Upper lobe of left lung (tissue), 4 donors: ENCODE measurements at regions not wholly inside any gene's neighbourhood (a gene's known extent, or its start where the extent isn't known, plus 50 kb on each side); places are given as distances from the start of the nearest gene placed in this dataset.

Source experiments
- EP300 ChIP-seq, 4 donors: sonication (generic); formaldehyde crosslinking; IDR thresholded peaks; one replicate each; pipeline ENCODE4 v1.5.1; 2017; ENCODE audit warnings: antibody characterized with exemption in 4 of 4, control low read depth in 2 of 4
- TF ChIP-seq, protein P1 (sequence below), 6 experiments: fragments of 450-650 bp in 4 of 6; fragments of 200-600 bp in 2 of 6; sonication (generic) in 2 of 6; IDR thresholded peaks; one replicate each; pipeline ENCODE4 v1.5.1; 2016 to 2019; ENCODE audit warnings: antibody characterized with exemption in 6 of 6

DNA sequence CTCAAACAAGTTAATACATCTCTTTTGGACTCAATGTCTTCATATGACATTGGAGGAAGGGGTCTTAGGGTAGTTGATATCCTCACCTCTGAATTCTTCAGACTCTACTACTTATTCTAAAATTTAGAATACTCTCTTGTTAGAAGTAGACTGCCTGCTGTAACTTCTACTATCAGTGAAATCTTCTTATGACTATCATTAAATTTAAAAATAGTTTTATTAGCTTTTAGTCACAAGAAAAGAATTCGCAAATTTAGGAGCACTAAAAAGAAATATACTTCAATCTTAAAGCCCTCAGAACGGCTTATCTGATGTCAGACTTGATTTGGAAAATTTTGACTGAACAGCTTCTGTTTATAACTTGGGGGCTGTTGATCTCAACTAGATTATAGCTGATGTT, 67.1 kb upstream of the TTC14 start:
- TF ChIP-seq, protein P1, sequence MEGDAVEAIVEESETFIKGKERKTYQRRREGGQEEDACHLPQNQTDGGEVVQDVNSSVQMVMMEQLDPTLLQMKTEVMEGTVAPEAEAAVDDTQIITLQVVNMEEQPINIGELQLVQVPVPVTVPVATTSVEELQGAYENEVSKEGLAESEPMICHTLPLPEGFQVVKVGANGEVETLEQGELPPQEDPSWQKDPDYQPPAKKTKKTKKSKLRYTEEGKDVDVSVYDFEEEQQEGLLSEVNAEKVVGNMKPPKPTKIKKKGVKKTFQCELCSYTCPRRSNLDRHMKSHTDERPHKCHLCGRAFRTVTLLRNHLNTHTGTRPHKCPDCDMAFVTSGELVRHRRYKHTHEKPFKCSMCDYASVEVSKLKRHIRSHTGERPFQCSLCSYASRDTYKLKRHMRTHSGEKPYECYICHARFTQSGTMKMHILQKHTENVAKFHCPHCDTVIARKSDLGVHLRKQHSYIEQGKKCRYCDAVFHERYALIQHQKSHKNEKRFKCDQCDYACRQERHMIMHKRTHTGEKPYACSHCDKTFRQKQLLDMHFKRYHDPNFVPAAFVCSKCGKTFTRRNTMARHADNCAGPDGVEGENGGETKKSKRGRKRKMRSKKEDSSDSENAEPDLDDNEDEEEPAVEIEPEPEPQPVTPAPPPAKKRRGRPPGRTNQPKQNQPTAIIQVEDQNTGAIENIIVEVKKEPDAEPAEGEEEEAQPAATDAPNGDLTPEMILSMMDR (IDR thresholded peaks at IDR 0.05), result no peak
- no peak for TF ChIP-seq EP300 (IDR thresholded peaks at IDR 0.05)
